CD4-positive, alpha-beta T cell treated with Interleukin-4 for 4 hours (primary cell): ENCODE measurements at regions not wholly inside any gene's neighbourhood (a gene's known extent, or its start where the extent isn't known, plus 50 kb on each side); places are given as distances from the start of the nearest gene placed in this dataset.

Source experiments
- DNase-seq: peaks from one replicate; pipeline ENCODE4 v3.0.0-alpha.2; 2020

DNA sequence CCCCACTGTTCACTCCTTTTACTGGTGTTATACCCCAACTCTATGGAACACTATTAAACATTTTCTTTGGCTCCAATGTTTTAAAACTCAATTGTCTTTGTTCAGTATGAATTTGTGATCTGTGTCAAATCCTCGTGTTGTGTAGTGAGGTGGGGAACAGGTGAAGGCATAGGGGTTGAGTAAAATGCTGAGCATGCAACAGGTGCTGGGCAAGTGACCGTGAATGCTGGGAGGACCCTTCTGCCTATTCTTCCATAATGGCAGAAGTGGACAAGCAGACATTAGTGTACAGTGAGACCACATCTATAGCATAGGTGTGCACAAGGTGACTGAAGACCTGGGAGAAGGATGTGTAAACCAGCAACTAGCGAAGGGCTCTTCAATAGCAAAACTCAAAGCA is 1188.0 kb downstream of the UQCRFS1 start:
- DNase-seq, result no peak

DNA sequence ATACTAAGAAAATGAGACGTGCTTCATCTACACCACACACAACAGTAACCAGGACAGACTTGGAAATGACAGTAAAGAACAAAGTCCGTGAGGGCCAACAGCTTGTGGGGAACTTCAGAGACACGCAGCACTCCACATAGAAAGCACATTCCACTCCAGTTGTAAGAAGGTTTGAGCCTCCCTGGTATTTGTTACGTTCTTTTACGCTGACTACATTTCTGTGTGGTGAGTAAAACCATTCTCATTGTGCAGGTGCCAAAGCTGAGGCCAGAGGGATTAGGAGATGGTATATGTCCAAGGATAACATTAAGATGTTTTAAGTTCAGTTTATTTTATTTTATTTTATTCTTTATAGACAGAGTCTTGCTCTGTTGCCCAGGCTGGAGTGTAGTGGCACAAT is 1189.9 kb downstream of the UQCRFS1 start:
- DNase-seq, result no peak

DNA sequence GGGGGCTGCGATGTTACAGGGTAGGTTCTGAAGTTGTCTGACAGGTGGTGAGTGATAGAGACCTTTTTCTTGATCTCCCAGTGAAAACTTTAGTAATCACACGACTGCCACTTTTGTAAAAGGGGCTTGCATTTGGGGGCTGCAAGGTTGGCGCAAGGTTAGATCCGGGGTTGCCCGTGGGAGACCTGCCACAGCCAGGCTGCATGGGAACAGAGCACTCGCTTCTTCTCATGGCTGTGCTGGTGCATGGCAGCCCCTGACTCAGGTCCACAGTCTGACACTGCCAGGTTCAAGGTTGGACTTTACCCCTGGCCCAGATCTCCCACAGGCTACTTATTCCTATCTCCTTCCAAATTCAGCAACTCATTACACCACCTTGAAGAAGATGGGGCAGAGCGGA is 1190.4 kb downstream of the UQCRFS1 start:
- DNase-seq, result no peak

DNA sequence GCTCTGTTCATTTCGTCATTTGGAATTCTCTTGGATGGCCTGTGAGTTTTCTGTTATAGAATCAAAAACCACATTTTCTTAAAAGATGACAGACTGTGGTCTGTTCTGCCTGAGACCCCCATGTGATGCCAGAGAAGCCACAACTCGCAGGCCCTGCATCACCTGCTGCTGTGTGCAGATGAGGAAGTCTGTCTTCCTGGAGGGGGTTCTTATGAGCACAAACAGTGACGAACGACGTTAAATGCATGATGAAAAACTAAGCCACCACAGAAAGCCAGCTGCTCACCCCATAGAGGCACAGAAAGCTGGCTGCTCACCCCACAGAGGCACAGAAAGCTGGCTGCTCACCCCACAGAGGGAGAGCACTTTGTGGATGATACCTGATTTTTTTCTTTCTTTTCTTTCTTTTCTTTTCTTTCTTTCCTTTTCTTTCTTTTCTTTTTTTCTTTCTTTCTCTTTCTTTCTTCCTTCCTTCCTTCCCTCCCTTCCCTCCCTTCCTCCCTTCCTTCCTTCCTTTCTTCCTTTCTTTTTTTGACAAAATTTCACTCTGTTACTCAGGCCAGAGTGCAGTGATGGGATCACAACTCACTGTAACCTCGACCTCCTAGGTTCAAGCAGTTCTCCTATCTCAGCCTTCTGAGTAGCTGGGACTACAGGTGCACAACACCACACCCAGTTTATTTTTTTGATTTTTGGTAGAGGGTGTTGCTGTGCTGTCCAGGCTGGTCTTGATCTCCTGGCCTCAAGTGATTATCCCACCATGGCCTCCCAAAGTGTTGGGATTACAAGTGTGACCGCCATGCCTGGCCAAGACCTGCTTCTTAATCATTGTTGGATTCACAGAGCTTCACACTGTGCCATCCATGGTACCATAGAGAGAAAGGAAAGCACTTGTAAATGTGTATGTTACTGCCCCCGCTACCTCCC is 1191.4 kb downstream of the UQCRFS1 start:
- DNase-seq, result no peak

DNA sequence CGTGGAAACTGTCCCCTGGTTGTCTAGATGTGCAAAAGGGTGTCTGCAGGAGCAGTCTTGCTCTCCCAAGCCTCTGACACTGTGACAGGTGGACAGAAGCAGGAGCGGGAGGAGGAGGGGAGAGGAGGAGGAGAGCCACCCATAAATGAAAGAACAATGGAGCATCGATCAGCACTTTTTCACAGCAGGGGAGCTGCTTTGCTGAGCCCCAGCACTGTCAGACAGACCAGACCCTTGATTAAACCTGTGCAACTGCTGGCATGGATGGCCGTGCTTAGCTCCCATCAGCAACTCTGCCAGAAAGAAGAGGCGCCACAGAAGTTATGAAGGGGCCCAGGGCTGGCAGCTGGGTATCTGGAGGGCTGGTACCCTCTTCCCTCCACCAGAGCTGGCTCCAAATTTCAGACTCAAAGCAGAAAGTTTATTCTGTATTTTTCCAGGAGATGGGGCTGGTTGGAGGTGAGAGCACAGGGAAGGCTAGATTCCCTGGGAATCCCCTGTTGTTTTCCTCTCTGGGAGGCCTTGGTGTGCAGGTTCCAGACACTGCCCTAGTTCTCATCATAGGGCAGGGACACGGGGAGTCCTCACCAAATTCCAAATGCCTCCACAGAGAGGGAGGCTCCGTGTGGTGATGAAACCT is 1192.2 kb downstream of the UQCRFS1 start:
- no peak for DNase-seq

DNA sequence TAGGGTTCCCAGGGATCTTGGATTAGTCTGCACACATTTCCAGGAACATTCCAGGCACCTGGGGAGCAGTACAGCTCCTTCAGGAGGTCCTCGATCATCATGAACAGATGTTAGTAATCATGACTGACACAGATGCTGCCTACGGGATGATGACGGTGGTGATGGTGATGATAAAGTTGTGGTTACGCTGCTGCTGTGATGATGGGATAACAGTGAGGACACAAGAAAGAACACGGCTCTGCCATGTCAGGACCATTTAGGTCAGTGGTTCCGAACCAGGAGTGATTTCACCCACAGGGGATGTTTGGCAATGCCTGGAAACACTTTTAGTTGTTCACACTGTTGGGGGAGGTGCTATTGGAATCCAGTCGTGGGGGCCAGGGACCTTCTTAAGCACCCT is 1193.0 kb downstream of the UQCRFS1 start:
- no peak for DNase-seq

DNA sequence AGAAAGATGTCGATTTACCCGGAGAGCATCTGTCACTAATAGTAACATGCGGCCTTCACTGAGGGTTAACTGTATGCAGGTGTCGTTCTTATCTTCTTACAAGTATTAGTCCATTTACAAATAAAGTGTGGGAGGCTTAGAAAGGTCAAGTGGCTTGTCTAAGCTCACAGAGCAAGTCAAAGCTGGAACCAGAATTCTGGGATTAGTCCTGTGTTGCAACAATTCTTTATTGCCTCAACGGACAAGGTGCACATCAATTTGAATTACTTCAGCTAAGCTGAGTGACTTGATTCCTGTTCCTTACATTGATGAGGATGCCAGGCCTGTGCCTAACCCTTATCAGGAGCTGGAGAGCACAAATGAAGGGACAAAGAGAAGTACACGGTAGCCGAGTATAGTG is 1193.6 kb downstream of the UQCRFS1 start:
- DNase-seq, result no peak

DNA sequence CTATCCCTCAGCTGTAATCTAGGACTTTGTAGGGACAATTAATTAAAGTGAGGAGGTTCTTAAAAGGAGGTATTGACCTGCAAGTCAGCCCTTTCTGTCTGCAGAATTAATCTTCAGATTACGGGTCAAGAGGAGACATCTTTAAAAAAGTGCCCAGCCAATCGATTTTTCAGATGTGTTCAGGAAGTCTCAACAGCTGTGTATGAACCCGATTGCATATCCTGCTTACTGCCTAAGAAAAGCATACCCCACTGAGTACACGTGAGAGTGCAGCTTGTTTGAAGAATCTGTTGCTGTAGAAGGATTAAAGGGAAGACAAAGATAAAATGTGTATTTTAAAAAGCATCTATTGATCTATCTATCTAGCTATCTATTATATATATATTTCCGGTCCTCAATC is 1194.5 kb downstream of the UQCRFS1 start:
- no peak for DNase-seq

DNA sequence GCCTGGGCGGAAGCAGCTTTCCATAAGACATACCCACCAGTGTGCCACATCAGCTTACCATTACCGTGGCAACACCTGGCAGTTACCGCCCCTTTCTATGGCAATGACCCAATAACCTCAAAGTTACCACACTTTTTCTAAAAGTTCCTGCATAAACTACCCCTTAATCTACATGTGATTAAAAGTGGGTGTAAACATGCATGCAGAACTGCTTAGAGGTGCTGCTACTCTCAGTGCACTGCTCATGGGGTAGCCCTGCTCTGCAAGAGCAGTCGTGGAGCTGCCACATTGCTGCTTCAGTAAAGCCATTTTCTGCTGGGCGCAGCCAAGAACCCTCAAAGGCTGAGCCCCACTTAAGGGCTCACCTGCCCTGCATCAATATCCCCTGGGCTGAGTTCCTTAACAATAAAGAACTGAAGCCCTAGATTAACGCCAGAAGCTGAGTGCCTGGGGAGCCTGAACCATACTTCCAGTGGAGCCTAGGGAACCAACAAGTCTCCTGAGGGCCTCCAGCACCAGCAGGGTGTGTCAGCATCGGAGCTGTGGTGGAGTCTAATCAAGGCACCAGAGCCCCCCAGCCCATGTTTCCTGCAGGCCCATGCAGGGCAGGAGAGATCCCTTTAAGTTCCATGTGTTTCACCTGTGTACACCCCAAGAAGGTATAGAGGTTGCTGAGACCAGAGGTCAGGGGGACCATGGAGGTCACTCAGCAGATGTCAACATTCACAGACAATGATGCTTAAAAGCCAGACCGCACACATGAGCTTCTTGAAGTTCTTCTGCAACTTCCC is 1198.1 kb downstream of the UQCRFS1 start:
- DNase-seq, result no peak

DNA sequence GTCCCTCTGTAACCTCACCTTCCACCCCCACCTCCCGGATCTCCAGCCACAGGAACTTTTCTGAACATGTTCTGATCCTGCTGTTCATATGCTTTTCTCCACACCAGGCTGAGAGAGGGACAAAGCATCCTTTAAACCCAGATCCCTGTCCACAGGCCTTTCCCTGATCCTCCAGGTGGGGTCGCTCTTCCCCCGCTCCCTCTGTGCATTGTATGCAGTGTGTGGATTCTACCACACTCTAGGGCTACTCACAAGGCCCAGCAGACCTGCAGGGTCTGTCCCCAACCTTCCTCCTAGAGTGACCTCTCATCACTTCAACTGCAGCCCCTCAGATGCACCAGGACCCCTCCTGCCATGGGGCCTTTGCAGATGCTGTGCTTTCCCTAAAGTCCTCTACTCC is 1200.6 kb downstream of the UQCRFS1 start:
- DNase-seq, result no peak

DNA sequence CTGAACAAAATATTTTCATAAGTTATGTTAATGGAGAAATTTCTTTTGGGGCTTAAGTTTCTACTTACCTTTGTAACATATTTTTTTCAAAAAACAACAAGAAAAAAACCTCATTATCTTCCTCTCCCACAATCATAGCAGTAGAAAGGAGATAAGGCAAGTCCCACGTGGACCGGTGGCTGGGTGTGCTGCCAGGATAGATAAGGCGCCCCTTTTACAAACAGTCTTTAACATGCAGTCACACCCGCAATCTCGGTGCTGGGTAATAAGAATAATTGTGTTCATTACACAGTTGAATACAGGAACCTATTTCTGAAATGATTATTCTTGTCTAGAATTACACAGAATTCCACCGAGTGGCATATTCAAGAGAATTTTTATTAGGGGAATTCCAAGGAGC is 1202.3 kb downstream of the UQCRFS1 start:
- no peak for DNase-seq

DNA sequence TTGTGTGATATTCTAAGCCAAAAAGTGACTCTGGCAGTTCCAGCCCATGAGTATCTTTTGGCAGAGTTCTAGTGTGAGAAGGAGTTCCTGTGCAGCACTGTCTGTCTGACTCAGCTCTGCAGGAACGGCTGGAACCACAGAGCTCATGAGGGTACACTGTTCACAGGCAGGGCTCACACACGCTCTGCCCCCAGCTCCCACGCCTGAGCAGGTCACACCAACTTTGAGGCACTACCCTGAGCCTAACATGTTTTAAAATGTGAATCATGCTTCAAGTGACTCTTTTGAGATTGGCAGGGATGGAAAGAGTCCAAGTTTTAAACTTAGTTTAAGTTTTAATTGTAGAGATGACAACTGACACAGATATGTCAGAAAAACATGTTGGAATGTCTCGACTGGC is 1203.3 kb downstream of the UQCRFS1 start:
- no peak for DNase-seq

DNA sequence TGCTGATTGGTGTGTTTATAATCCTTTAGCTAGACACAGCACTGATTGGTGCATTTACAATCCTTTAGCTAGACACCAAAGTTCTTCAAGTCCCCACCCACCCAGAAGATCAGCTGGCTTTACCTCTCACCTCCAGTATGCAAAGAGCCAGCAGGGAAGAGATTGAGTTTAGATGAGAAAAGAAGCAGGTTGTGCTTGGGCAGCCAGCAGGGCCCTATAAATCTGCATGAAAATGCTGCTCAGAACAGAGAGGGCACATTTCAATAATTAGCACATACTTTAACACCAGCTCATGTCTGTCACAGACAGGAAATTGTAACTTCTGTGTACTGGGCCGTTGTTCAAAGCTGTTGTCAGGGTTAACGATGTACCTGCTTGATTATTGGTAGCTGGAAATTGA is 1204.3 kb downstream of the UQCRFS1 start:
- no peak for DNase-seq

DNA sequence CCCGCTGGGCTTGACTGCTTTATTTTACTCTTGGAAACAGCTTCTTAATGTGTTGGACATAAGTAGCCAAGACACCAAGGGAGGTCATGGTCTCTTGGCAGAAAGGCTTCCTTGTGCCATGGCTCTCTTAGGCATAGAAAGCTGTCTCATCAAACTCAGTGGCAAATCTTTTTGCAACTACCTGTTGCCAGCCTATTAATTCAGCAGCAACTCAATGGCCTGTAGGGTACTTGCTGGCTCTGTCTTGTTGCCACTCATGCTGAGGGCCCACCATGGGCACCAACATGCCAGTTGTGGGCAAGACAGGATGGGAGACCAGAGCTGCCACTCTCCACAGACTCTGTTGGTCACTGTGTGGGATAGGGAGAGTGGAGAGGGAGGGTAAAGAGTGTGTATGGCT is 1209.4 kb downstream of the UQCRFS1 start:
- no peak for DNase-seq

DNA sequence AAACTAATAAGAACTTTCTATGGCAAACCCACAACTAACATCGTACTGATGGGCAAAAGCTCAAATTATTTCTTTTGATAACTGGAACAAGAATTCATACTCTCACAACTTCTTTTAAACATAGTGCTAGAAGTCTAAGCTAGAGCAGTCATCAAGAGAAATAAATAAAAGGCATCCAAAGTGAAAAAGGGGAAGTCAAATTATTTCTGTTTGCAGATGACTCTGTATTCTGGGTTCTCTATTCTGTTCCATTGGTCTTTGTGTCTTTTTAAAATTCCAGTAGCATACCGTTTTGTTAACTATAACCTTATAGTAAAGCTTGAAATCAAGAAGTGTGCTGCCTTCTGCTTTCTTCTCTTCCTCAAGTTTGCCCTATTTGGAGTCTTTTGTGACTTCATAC is 1215.9 kb downstream of the UQCRFS1 start:
- no peak for DNase-seq

DNA sequence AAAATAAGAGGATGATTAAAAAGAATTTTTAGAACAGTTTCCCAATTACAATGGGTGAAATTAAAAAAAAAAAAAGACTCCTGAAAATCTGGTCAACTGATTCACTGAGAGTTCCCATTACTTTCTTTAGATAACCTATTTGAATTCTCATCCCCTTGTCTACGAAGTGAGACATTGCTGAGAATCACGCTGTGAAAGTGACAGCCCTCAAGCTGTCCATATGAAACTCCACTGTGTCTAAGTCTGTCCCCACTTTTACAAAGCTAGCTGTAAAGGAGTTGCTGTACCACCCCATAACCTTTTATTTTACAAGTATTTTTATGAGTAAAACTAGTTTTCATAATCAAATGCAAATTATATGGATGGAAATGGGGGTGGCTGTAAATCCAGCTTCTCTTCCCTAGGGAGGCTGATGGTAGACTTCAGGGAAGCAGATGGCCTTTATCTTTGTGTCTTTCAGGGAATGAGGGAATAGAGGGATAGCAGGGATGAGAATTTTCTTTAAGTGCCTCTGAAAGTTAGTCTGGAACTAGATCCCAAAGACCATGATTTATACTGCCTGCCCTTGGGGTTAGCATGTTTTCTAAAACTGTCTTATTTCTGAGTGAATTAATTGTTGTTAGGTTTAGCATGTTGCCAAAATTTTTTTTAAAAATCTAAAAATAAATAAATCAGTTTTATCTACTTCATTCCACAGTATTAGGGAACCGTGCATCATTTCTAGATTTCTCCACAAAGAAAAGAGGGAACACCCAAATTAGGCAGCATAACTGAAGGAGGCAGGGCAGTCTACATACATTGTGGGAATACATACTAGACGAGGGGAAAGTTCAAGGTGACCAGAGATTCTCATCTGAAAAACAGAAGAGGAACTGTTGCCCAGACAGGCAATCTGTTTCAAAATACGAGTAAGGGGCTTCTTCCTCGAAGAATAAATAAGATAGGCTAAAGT is 1219.1 kb downstream of the UQCRFS1 start:
- no peak for DNase-seq

DNA sequence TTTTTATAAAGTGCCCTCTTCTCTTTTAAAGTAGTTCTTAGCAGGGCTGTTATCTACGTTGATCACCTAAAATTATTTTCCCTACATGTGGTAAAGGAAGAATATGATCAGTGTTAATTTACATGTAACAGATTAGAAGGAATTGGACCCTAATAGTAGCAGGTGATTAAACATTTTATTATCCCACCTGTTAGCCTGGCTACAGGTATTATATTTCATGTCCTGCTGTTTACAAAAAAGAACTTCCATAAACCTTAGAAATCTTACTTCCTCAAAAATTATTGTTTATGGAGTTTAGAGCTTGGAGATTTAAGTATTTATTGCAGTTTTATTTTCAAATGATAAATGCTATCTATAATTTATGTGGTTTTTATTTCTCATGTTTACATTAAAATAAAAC is 1226.7 kb downstream of the UQCRFS1 start:
- no peak for DNase-seq

DNA sequence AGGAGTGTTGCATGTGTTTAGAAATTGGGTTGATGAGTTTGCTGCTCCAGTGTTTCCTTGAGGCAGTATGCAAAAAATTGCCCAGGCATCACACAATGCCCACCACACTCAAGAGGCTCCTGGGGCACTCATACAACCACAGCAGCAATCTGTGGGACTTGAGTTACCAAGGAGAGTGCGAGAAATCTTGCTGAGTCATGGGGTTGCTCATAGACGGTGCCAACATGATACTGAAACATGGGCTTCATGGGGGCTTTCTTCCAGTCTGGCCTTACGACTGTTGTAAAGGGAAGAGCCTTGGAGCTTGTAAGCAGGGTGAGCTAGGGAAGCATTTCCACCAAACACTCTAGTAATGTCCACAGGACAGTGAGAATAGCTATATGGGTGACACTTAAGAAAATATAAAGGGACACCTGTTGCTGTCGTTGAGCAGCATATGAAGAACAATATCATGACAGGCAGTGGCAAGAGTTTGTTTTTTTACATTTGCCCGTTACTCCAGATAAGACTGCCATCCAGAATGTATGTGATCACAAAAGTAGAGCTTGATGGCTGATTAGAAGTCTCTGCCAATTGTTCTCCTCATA is 1237.4 kb downstream of the UQCRFS1 start:
- no peak for DNase-seq

DNA sequence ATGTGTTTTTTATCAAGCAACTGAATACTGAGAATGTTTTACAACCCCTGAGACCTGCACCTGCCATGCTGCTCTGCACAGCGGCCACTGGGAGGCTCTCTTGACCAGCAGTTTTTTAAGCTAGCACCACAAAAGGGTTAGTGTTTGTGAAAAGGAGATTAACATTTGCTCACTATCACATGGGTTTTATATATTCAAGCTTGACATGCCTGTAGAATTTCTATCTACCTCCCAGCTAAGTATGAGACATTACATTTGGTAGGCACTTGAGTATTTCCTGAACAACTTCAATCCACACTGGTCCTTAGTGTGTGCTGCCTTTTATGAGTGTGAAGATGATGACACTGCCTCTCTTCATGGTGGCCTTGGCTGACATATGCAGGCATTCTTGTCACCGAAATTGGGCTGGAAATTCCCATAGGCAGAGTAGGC is 1238.9 kb downstream of the UQCRFS1 start:
- DNase-seq, result no peak

DNA sequence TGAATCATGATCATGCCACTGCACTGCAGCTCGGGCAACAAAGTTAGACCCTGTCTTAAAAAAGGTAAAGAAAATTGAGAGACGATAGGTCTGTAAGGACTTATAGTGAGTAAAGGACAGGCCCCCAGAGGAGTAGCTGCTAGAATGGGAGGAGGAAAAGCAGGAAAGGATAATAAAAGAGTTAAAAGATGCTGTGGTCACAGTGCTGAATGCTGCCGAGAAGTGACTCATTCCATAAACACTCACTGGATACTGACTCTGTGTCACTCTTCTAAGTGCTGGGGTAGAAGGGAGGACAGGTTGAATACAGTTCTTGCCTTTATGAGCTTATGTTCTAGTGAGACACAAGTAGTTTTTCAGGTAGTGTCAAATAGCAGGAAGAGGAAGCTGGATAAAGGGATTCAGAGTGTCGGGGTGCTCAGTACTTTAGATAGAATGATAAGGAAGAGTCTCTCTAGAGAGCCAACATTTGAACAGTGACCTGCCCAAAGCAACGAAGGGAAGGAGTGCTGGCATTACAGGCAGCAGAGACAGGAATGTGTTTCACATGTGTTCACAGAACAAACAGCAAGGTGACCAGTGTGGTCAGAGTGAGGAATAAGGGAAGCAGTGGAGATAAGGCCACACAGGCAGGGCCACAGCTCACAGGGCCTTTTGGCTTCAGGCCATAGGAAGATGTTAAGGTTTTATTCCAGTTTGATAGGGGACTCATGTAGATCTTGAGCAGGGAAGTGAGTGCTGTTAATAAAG is 1240.5 kb downstream of the UQCRFS1 start:
- DNase-seq, result no peak

DNA sequence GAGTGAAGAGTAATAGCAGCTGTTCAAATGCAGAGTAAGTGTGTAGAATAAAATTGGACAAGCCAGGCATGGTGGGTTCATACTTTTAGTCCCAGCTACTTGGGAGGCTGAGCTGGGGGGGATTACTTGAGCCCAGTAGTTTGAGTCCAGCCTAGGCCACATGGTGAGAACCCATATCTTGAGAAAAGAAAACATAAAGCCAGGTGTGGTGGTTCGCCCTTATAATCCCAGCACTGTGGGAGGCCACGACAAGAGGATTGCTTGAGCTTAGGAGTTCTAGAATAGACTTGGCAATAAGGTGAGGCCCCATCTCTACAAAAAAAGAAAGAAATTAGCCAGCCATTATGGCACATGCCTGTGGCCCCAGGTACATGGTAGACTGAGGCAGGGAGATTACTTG is 1241.1 kb downstream of the UQCRFS1 start:
- DNase-seq, result no peak
